KMS-11 (cell line): ENCODE measurements at regions not wholly inside any gene's neighbourhood (a gene's known extent, or its start where the extent isn't known, plus 50 kb on each side); places are given as distances from the start of the nearest gene placed in this dataset.

Source experiments
- H2AFZ ChIP-seq: fragments of 200-600 bp; sonication (generic); 2 replicates; pipeline ENCODE4 v1.6.1; 2016; ENCODE audit warnings: antibody characterized with exemption, mixed run types, low read depth
- H3K27ac ChIP-seq: fragments of 200-600 bp; sonication (generic); 2 replicates; pipeline ENCODE4 v1.6.1; 2016; ENCODE audit warnings: mild to moderate bottlenecking, mixed run types
- H3K27me3 ChIP-seq: fragments of 200-600 bp; sonication (generic); 2 replicates; pipeline ENCODE4 v1.6.1; 2017; ENCODE audit warnings: mild to moderate bottlenecking, low read depth, mixed run types, moderate library complexity; ENCODE audit not compliant: insufficient read depth
- H3K36me3 ChIP-seq: fragments of 200-600 bp; sonication (generic); 2 replicates; pipeline ENCODE4 v1.6.1; 2017; ENCODE audit warnings: mild to moderate bottlenecking, mixed run types; ENCODE audit not compliant: insufficient read depth
- H3K4me1 ChIP-seq: fragments of 200-600 bp; sonication (generic); 2 replicates; pipeline ENCODE4 v1.6.1; 2016; ENCODE audit warnings: mild to moderate bottlenecking, low read depth, mixed run types; ENCODE audit not compliant: poor library complexity, severe bottlenecking
- H3K4me2 ChIP-seq: fragments of 200-600 bp; sonication (generic); 2 replicates; pipeline ENCODE4 v1.7.0; 2016; ENCODE audit warnings: mild to moderate bottlenecking, mixed run types
- H3K4me3 ChIP-seq: fragments of 200-600 bp; sonication (generic); IDR thresholded peaks from 2 replicates; pipeline ENCODE4 v1.6.1; 2017; ENCODE audit warnings: low read depth, low read length, mixed read lengths; ENCODE audit not compliant: insufficient read depth
- H3K79me2 ChIP-seq: fragments of 200-600 bp; sonication (generic); 2 replicates; pipeline ENCODE4 v1.6.1; 2016; ENCODE audit warnings: low read depth, mixed run types; ENCODE audit not compliant: insufficient read depth
- H3K9ac ChIP-seq: fragments of 200-600 bp; sonication (generic); 2 replicates; pipeline ENCODE4 v1.6.1; 2016; ENCODE audit warnings: mild to moderate bottlenecking, mixed run types
- H4K20me1 ChIP-seq: fragments of 200-600 bp; sonication (generic); 2 replicates; pipeline ENCODE4 v1.6.1; 2016; ENCODE audit warnings: mild to moderate bottlenecking, mixed run types; ENCODE audit not compliant: insufficient read depth
- CTCF ChIP-seq: fragments of 200-600 bp; sonication (generic); conservative IDR thresholded peaks from 2 replicates; pipeline ENCODE4 v1.6.1; 2017; ENCODE audit warnings: low read depth, mild to moderate bottlenecking, antibody characterized with exemption, low read length, moderate library complexity, mixed read lengths

GRCh38 chr2:35297403-35297802 lies 1058.2 kb upstream of the CRIM1 start:
- Histone ChIP-seq H3K36me3 (no peaks in the 10 kb centered on the region), H4K20me1 (no peaks in the 10 kb centered on the region), H3K4me2 (no peak overlapping the region), H2AFZ (no peak overlapping the region), H3K79me2 (no peaks in the 10 kb centered on the region), H3K9ac (no peak overlapping the region), H3K27ac (no peak overlapping the region), H3K4me3 (no peak overlapping the region), H3K4me1 (no peaks in the 10 kb centered on the region), H3K27me3 (no peaks in the 10 kb centered on the region)
- no peak for TF ChIP-seq CTCF

- no peaks in the 10 kb centered on the region for H3K4me1 ChIP-seq
- no peaks in the 10 kb centered on the region for H3K27me3 ChIP-seq
- no peak overlapping the region for H3K4me2 ChIP-seq
- no peak overlapping the region for H3K4me3 ChIP-seq
- no peak overlapping the region for H3K9ac ChIP-seq
- H2AFZ ChIP-seq: no peak overlapping the region
- H3K79me2 ChIP-seq: no peaks in the 10 kb centered on the region
- H4K20me1 ChIP-seq: no peaks in the 10 kb centered on the region
- H3K36me3 ChIP-seq: no peaks in the 10 kb centered on the region
- H3K27ac ChIP-seq: no peak overlapping the region
- TF ChIP-seq CTCF: no peak
Measured at GRCh38 chr2:35294636-35295263, 1060.8 kb upstream of the CRIM1 start.

- no peak overlapping the region for H3K9ac ChIP-seq
- H3K27ac ChIP-seq: no peak overlapping the region
- no peak overlapping the region for H3K4me2 ChIP-seq
- TF ChIP-seq CTCF: no peak
- H3K36me3 ChIP-seq: no peaks in the 10 kb centered on the region
- H3K79me2 ChIP-seq: no peaks in the 10 kb centered on the region
- no peaks in the 10 kb centered on the region for H3K4me1 ChIP-seq
- no peaks in the 10 kb centered on the region for H3K27me3 ChIP-seq
- H3K4me3 ChIP-seq: no peak overlapping the region
- no peaks in the 10 kb centered on the region for H4K20me1 ChIP-seq
- no peak overlapping the region for H2AFZ ChIP-seq
Measured at GRCh38 chr2:35293261-35293660, 1062.3 kb upstream of the CRIM1 start.

DNA sequence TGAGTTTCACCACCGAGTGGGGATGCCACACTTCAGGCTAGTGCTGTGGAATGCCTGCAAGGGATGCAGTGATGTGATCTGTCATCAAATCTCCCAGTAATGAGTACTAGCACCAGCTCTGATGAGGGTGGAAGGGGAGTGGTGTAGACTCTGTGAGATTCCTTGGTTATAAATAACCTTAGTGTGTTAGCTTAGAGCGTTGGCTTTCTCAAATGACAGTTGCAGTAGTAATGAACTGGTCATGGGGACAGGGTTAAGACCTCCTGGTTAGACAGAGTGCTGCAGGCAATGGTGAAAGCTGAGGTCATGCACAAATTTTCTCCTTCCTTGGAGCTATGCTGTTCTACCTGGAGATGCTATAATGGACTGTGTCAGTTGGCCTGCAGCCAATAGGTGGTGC lies 1063.4 kb upstream of the CRIM1 start:
- Histone ChIP-seq H4K20me1 (no peaks in the 10 kb centered on the region), H3K4me2 (no peak overlapping the region), H3K79me2 (no peaks in the 10 kb centered on the region), H3K9ac (no peak overlapping the region), H3K27me3 (no peaks in the 10 kb centered on the region), H3K36me3 (no peaks in the 10 kb centered on the region), H2AFZ (no peak overlapping the region), H3K27ac (no peak overlapping the region), H3K4me3 (no peak overlapping the region), H3K4me1 (no peaks in the 10 kb centered on the region)
- no peak for TF ChIP-seq CTCF
